IPS-NIHi7 (cell line): ENCODE measurements at regions not wholly inside any gene's neighbourhood (a gene's known extent, or its start where the extent isn't known, plus 50 kb on each side); places are given as distances from the start of the nearest gene placed in this dataset.

Source experiments
- DNase-seq: peaks from one replicate; pipeline ENCODE4 v3.0.0; 2012; ENCODE audit warnings: mixed read lengths; ENCODE audit errors: extremely low spot score

- DNase-seq, result no peak
Measured at GRCh38 chr1:5713101-5714010, 278.9 kb downstream of the NPHP4 start.

DNA sequence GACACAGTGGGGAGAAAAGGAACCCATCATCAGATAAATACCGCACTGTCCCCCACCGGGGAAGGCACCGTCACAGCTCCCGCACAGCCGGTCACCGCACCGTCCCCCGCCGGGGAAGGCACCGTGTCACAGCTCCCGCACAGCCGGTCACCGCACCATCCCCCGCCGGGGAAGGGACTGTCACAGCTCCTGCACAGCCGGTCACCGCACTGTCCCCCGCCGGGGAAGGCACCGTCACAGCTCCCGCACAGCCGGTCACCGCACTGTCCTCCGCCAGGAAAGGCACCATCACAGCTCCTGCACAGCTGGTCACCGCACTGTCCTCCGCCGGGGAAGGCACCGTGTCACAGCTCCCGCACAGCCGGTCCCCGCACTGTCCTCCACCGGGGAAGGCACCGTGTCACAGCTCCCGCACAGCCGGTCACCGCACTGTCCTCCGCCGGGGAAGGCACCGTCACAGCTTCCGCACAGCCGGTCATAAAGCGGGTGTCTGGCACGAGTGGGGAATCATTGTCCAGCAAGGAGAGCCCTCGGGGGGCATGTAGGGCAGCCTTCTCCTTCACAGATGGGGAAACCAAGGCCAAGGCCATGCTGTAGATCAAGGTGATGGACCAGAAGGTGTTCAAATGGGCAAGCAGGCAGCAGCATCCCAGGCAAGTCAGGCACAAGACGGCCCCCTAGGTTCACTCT is 280.1 kb downstream of the NPHP4 start:
- no peak for DNase-seq

DNA sequence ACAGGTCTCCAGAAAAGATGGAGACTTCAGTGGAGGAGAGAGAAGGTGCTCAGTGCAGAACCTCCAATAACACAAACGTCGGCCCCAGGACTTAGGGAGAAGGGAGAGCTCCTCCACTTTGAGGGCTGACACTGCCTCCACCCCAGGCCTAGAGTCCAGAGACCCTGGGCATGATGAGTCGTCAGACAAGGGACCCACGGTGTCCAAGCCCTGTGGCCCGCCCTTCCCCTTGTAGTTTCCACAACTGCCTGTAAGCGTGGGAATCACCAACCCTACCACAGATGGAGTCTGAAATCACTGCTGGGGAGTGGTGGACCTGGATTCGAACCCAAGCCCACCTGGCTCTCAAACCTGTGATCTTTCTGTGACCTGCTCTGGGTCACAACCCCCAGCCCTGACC is 281.1 kb downstream of the NPHP4 start:
- DNase-seq, result no peak

- DNase-seq, result no peak
Measured at GRCh38 chr1:5709976-5710375, 282.2 kb downstream of the NPHP4 start.

DNA sequence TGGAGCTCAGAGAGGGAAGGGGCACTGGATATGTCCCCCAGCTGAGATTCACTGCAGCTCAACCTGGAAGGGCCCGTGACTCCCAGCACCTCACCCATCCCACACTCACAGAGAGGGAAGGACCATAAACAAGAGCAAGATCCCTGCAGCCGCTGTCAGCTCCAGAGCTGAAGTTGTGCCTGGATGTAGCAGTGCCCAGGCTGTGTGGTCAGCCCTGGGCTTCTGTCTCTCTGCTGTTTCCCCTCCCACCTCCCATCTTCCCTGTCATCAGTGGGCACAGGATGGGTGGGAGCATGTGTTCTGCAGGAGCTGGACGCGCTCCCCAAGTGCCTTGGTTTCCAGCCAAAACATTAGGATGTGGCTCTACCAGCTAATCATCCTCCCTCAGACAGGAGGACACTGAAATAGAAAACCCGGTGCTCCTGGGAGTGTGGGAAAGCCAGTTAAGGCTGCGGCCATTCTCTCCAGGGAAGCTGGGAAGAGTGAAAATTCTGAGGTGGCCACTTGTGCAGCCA is 282.7 kb downstream of the NPHP4 start:
- no peak for DNase-seq

DNA sequence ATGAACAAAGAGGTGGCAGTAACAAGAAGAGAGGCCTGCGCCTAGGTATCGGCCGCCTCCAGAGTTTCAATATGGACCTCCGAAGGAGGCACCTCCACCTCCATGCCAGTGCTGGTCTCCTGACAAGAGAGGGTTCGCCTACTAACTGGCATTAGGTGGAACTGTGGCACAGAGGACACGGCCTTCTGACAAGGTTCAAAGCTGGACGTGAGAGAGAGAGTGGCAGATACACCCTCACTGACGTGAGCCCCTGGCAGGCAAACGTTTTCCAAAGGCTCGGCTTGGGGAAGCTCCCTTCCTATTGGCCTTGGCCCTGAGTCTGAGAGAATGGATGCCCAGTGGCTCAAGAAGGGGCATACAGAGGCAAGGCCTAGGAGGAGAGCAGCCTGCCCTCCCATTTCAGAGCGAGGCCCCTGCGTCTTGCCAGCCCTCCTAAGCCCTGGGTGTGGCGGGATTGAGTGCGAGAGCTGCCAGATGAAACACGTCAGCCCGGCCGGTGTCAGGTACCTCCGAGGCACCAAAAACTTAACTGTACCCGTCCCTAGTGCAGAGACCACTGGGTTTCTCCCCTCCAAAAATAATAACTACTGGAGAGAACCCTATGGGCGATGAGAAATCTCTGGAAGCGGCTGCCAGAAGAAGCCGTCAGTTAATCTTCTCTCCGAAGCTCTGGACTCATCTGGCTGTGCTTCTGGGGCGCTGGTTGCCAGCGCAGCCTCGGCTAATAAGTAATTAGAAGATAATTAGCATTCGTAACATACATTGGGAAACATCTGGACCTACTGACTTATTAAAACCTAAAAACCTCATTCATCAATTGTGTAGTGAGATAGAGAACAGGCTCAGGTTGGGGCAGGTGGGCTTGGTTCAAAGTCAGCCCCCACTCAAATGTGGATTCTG is 283.6 kb downstream of the NPHP4 start:
- no peak for DNase-seq

DNA sequence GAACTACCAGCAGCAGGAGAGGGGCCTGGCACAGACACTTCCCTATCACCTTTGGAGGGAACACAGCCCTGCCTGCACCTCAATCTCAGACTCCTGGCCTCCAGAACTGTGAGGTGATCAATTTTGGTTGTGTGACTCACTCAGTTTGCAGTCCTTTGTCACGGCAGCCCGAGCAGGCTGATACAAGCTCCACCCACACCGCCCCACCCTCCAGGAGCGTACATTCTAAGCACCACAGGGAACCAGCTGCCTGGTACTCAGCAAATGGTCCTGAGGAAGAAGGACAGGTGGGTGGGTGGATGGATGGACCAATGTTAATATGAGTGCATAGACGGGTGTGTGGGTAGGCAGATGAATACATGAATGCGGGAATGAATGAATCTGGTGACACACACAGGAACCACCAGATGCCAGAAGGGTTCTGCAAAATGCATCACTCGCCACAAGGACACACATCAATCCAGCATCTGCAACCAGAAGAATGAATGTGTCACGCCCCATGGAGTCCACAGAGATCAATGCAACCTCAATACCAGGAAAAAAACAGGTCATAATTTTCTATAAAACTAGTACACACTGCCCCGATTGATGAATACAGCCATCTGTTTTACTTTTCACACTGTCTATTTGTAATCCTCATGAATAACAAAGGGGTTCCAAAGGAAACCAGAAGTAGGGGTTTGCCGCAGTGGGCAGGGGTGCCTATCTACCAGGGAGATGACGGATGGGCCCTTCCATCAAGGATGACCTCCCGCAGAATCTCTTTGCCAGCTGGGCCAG is 284.5 kb downstream of the NPHP4 start:
- peak; percentile 59 for DNase-seq

DNA sequence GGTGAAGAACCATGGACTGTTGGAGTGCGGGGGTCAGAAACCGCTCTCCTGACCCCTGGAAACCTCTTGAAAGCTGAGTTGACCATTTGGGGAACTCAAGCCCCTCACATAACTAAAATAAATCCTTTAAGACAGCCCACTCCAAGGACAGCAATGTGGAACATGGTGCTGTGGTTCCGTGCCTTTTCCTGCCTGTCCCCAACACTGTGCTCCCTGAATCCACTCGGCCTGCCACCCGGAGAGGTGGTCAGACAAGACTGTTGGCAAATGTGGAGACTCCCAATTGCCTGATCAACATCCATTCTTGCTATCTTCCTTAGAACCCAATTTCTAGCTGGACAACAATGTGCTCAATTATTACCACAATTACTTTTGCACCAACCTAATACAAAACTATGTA is 286.0 kb downstream of the NPHP4 start:
- DNase-seq, result no peak

GRCh38 chr1:5705751-5706150 is 286.5 kb downstream of the NPHP4 start:
- DNase-seq, result no peak

DNA sequence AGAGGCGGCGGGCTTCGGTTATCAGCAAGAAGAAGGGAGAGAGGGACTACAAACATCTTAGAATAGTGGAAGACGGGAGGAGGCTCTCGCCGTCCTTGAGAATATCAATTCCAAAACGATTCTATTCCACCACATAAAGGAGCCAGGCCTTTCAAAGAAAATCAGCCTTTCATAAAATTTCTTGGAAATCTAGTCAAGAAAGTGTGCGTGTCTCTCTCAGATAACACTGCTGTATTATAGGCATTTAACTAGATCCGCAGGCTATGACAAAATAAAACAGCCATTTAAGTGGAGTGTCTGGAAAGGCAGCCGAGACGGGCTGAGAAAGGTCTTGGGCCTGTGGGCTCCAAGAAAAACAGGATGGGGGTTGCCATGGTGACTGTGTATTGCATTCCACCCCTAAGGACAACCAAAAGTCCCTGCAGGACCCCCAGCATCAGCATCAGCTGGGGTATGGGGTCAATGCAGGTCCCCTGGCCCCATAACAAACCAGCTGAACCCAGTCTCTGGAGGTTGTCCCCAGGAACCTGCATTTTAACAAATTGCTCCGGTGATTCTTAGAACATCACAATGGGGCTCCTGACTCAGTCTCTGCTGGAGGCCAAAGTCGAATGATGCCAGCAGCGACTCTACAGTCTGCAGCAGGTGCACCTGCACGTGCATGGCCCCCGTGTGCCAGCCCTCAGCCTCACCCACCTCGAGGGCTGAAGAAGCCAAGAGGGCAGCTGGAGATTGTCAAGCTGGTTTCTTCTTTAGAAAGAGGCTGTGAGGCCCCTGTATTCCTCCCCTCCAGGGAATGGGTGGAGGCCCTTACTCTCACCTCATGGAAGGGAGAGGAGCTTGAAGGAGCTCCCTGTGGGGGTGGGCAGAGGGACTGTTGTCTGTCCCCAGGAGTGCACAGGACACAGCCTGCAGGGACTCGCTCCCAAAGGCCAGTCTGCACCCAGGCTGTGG is 287.4 kb downstream of the NPHP4 start:
- DNase-seq, result no peak

GRCh38 chr1:5701642-5702041 is 290.6 kb downstream of the NPHP4 start:
- no peak for DNase-seq

DNA sequence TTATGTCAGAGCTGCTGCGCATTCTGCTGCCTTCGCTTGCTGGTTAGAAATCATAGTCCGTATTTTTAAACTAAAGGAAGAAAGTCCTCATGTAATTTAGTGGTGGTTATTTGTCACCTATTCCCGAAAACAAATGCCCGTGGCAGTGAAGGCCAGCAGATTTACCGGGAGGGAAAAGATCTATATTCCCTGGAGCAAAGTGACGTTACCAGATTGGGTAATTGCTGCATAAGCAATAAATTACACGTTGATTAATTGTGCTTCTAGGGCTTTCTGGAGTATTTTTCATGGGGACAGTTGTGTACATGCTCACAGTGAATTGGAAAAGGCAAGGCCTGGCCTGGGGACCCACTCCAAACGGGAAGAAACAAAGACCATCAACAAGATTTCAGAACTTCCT is 298.7 kb downstream of the NPHP4 start:
- no peak for DNase-seq

- DNase-seq, result no peak
Measured at GRCh38 chr1:5692664-5693063, 299.6 kb downstream of the NPHP4 start.

DNA sequence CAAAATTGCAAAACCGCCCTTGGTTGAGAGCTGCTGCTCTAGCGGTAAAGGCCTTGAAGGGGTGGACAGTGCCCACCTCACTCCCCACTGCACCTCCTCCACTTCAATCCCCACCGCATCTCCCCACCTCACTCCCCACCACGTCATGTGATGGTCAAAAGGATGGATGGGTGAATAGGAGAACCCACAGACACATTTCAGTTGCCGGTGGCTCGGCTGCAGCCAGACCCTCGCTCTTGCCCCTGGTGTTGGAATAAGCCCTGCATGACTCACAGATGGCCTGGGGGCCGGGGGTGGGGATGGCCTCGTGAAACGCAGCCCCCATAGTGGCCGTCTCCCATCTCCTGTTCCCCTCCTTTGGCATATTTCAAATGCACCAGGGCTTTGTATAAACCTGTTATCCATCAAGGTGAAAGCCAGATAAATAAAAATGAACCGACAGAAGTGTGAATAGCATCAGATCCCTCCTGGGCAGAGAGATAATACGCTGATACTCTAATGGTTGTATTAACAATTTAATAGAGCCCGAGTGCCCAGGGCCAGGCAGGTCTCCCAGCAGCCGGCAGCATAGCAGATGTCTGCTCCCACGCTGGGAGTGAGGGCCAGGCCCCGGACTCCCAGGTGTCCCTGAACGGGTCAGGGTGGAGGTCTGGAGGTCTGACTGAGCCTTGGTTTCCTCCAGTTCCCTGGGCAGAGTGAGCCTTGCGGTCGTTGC is 300.3 kb downstream of the NPHP4 start:
- no peak for DNase-seq

- no peak for DNase-seq
Measured at GRCh38 chr1:5690898-5691297, 301.3 kb downstream of the NPHP4 start.

GRCh38 chr1:5690291-5690690 is 301.9 kb downstream of the NPHP4 start:
- no peak for DNase-seq

GRCh38 chr1:5688081-5689077 is 303.8 kb downstream of the NPHP4 start:
- no peak for DNase-seq
